DMS53 (cell line): ENCODE measurements at regions not wholly inside any gene's neighbourhood (a gene's known extent, or its start where the extent isn't known, plus 50 kb on each side); places are given as distances from the start of the nearest gene placed in this dataset.
A peak's percentile ranks its signal among the peaks of the same experiment; 100 is the strongest.

Experiments used
- DNase-seq: peaks from one replicate; lab custom pipeline; 2025; lab: John Stamatoyannopoulos, UW

DNA sequence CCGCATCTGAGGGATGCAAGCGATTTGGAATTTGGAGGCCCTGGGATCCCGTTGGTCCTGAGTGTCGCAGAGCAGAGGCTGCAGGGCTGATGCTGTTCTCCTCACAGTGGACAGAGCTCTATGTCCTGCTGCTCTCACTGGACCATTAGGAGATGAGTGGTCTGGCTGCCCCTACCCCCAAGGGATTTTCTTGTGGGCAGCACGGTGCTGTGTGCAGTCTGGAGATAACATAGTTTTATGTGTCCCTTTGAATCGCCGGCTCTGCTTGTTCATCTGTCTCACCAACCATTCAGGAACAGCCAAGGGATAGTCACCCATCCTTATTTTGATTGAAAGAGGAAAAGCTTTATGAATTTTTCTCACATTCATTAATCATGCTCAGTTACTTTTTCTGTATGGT is 49.9 kb downstream of the CHRM3 start:
- DNase-seq, result no peak

DNA sequence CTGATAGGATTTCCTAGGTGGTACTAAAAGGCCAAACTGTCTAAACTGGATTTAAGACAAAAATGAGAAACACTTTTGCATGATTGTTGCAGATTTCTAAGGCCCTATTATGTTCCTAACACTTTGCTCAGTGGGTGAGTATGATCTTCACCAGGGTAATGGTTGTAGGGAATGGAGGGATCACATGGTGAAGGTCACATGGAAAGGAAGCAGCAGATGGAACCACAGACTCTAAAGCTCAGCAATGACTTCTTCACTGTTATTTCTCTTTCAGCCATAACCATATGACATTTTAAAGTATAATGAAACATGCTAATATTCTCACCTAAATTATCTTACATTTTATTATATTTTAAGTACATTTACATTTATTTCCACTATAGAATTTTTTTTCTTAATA is 51.5 kb downstream of the CHRM3 start:
- no peak for DNase-seq

DNA sequence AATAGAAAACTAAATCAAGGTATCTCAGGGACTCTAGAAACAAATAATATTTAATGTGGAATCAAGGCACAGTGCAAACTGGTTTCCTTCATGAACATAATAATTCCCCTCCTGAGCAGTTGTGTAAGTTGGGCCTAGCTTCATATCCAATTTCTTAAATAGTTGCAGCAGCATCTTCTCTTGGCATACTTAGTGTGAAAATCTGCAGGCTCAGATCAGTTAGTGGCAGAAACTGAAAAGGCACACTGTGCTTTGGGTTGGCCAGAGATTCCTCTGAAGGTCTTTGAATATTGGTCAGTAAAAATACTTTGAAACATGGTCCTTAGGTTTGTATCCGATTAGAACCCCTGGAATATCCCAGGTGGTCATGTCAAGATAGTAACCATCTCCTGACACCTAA is 52.5 kb downstream of the CHRM3 start:
- DNase-seq, result no peak

DNA sequence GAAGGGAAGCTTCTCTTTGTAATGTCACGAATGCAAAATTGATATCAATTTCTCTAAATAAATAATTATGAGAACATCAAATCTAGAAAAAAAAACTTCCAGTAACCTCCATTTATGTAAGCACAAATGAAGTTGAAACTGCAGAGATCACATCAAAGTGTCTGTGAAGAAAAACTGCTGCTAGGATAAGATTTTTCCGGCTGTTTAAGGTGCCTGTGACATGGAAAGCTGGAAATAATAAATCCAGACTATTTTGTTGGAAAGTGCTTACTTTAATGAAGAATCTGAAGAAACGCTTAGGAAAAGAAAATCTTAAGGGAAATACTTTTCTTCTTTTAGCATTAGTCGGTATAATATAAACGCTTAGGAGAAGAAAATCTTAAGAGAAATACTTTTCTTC is 57.0 kb downstream of the CHRM3 start:
- DNase-seq, result no peak

DNA sequence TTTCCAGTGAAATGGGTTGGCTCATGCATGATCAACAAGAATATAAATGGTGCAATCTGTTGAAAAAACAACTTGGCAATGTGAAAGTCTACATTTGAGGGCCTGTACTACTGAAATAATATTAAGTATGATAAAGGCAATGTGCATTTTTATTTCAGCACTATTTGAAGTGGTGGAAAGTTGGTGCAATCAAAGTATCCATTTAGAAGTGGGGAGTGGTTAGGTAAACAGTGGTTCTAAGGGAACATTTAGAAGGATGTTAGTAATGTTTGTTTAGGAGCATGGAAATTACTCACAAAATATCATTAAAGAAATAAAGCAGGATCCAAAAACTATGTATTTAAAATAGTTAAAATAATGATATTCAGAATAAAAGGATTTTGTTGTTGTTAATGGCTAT is 60.2 kb downstream of the CHRM3 start:
- no peak for DNase-seq

DNA sequence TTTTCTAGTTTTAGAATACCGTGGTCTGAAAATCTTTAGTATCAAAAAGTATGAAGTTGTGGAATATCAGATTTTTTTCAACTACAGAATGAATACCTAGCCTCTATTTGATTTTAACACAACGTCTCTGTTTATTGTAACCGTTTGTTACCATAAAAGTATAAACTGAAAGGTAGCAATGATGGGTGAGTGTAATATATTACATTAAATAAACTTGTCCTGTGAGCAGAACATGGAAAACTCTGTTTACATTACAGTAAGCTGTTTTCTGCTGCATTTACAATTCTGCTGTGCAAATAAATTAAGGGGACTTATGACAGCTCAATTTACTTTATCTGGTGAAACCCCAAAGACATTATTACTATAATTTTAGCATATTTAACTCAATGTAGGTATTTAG is 62.5 kb downstream of the CHRM3 start:
- peak; percentile 6 for DNase-seq

DNA sequence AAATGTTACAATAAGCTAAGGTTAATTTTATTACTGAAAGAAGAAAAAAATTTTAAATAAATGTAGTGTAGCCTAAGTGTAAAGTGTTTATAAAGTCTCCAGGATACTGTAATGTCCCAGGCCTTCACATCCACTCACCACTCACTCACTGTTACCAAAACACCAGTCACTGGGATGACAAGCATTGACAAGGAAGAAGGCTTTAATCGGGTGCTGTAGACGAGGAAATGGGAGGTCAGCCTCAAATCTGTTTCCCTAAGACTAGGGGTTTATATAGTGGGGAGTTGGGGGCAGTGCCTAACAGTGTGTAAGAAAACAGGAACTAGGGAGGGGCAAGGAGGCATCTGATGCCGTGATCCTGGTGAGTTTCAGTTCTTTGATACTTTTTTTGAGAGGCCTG is 69.4 kb downstream of the CHRM3 start:
- DNase-seq, result no peak

DNA sequence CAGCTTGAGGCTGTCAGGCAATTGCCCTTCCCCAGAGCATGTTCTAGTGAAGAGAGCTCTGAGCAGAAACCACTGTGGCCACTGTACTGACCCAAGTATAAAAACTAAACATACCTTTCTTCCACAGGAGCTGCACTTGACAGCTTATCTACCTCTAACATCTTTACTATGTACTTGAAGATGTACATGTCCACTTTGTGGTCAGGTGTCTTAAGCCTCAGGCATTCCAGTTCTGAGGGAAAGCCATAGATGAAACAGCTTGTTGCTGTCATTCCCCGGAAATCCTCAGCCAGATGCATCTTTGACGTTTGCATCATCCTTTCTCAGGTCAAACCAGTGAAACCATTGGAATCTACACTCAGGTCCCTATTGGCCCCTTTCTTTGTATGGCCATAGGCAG is 70.4 kb downstream of the CHRM3 start:
- no peak for DNase-seq

DNA sequence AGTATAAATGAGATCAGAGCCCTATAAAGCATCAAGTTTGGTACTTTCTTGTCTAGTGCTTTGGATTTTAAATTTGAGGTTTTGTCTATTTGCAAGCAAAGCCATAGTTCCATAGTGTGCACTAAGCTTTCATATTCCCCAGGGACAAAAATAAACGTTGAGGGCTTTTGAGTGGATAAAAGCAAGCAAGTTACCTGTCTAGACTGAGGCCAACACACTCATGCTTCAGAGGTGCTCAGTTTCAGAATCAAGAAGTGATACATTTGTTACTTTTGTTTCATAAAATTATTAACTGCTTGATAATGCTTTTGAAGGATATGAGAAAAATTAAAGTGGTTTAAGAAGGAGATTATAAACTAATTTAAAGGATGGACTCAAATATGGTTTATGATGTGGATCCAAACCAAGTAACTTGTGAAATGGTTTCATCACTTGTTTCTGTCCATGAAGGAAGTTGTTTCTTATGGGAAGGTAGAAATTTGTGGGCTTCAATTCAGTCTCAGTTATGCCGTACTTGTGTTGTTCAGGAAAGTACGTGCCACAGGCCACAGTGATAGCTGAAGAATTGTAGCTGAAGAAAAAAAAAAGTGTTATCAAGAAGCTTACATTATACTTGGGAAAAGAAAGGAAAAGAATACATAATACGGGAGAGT is 71.2 kb downstream of the CHRM3 start:
- no peak for DNase-seq

DNA sequence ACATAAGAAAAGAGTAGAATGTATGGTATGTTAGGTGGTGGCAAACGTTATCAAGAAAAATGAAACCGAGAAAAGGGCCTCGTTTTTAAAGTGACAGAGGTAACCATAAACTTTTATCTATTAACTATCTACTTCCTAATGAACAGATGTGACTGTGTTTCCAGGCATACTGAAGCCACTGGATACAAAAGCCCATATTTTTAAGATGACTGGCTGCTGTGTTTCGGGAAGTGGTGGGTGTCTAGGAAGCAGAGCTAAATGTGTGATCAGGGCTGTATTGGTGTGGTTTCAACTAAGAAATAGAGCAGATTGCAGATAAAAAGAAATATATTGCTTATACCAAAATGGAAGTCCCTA is 71.8 kb downstream of the CHRM3 start:
- DNase-seq, result no peak

DNA sequence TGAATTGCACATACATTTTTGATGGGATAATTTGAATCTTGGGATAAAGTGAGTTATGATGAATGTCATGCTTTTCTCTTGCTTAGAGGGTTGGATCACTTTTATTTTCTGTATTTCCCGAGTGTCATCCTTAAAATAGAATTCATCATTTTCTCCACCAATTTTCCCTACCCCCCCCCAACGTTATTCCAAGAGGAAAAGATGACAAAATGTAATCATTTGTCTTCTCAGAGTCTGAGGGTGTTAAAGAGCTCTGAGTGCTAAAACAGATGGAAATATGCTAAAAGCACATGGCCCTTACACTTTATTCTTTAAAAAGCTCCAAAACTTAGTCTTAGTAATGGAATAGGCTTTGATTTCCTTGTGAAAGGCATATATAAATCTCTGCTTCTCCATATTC is 81.4 kb downstream of the CHRM3 start:
- DNase-seq, result no peak

DNA sequence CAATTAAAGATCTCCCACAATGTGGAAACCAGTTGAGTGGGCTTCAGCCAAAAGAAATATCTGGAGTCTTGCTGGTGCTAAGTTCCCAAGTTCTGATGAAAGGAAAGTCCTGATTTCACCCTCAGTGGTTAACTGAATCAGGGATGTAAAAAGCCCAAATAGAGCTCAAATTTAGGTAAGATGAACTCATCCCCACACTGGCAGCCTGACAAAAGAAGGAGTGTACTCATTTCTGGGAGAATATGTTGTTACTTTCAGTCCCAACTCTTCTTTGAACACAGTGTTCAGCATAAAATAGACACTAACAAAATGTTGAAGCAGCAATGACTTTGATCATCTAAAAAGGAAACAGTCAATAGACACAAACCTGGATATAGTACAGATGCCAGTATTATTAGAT is 91.7 kb downstream of the CHRM3 start:
- DNase-seq, result no peak

DNA sequence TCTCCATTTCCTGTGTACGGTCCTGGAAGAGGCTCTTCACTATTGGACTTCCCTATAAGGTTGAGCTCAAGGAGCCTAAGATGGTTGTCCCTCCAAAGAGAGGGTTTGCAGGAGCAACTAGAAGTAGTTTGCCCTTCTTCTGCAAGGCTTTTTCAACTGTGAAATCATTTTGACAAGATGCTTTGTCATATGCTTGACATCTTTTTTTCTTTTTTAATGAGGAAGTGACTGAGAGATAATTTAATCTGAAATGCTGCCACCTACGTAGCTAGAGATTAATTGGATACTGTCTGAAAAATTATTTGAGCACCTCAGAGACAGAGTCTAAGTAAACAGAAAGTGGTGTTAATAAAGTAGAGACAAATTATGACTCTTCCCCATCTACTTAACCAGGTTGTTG is 97.0 kb downstream of the CHRM3 start:
- no peak for DNase-seq

DNA sequence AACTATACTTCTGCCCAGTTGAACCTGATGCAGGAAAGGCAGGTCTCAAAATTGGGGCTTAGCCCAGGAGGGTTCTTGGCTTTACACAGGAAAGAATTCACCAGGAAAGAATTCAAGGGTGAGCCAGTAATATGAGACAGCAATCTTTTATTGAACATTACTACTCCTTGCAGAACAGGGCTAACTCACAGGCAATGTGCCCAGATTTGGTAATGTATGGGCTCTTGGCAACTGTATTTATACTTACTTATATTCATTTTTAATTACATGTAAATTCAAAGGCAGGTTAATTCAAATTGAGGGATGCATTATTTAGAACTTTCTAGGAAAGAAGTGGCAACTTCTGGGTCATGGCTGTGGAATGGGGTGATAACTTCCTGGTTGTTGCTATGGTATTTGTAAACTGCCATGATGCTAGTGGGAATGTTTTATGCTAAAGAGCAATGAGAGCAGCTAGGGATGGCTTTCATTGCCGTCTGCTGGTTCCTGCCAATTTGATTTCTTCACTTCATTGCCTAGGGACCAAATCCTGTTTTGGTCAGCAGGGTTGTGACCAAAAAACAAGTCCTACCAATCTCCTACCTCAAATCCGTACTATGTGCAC is 107.5 kb downstream of the CHRM3 start:
- DNase-seq, result no peak

DNA sequence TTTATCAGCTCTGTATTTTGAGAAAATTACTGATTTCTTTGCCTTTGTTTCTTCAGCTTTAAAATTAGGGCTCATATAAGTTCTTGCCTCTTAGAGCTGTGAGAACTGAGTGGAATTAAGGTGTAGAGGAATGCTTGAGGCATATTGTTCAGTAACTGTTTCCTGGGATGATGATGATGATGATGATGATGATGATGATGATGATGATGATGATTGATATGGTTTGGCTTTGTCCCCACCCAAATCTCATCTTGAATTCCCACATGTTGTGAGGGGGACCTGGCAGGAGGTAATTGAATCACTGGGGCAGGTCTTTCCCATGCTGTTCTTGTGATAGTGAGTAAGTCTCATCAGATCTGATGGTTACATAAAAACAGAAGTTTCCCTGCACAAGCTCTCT is 118.7 kb downstream of the CHRM3 start:
- DNase-seq, result no peak

DNA sequence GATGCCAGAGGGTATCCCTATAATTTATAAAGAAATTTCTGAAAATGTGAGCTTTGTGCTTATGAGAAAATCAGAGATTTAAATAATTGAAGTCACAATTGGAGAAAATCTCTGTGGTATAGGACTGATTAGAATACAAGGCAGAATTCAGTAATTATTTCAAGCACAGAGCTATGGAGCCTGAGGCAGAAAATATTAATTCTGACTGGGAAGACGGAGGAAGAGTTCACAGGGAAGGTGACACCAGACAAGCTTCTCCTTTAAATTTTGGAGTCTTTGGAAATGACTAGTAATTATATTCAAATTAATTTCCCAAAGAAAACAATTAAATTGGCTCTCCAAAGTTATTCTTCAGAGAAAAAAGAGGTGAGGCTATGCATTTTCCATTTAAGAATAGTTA is 121.5 kb downstream of the CHRM3 start:
- no peak for DNase-seq

DNA sequence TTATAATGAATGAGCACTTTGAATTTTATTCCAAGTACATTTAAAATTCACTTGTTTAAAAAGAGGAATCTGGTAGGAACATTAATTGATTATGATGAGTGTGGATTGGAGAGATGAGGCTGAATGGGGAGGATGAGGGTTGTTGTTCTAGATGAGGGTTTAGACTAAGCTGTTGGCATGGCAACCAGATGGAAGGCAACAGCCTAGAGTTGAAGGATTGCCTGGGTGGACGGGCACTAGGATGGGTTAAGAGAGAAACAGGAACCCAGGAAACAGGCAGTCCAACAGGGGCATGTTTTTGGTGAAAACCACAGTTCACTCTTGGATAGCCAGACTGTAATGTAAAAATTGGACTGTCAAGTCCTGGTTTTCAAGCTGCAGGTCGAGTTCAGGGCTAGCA is 125.5 kb downstream of the CHRM3 start:
- DNase-seq, result peak; percentile 32

DNA sequence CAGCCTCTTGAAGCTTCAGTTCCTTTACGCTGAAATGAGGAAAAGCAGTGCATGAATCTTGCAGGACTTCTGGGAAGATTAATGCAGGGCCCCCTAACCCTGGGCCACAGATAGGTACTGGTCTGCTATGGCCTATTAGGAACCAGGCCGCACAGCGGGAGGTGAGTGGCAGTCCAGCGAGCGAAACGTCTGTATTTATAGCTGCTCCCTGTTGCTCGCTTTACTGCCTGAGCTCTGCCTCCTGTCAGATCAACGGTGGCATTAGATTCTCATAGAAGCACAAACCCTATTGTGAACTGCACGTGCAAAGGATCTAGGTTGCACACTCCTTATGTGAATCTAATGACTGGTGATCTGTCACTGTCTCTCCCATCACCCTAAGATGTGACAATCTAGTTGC is 130.2 kb downstream of the CHRM3 start:
- DNase-seq, result no peak

DNA sequence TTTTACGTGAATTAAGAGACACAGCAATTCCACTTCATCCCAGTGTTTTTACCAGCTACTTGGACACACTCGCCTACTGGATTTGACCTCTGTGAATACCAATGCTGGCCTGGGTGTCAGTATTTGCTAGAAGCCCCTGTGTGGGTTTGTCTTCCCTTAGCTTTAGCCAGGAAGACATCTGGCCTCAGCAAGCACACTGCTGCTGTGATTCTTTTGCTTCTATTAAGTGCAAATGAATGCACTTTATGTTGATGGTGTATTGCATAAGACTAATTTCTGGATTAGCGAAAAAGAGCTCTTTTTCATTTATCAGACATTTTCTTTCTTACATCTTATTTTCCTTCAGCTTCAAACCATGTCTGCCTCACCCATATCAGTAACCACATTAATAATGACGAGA is 140.0 kb downstream of the CHRM3 start:
- DNase-seq, result no peak

DNA sequence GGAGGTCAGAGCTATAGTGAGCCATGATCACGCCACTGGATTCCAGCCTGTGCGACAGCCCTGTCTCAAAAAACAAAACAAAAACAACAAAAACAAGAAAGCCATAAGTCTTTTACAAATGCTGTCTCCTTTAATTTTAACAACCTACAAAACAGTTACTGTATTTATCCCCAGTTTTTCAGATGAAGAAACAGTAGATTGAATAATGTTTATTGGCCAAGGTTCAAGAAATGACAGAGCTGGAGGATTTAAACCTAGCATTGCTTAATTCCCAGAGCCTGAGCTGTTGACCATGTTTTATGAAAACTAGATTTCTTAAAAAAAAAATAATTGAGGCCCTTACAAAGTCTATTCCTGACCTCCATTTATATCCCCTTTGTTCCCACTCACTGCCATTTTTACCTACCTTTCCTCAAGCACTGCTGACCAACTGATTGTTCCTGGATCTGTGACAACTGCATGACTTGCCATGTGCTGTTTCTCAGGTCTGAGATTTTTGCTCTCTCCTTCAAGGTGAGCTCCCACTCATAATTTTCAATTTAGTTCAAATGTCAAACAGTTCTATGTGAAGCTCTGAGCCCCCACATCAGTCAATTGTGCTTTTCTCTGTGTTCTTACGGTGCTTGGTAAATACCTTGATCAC is 140.8 kb downstream of the CHRM3 start:
- DNase-seq, result no peak

DNA sequence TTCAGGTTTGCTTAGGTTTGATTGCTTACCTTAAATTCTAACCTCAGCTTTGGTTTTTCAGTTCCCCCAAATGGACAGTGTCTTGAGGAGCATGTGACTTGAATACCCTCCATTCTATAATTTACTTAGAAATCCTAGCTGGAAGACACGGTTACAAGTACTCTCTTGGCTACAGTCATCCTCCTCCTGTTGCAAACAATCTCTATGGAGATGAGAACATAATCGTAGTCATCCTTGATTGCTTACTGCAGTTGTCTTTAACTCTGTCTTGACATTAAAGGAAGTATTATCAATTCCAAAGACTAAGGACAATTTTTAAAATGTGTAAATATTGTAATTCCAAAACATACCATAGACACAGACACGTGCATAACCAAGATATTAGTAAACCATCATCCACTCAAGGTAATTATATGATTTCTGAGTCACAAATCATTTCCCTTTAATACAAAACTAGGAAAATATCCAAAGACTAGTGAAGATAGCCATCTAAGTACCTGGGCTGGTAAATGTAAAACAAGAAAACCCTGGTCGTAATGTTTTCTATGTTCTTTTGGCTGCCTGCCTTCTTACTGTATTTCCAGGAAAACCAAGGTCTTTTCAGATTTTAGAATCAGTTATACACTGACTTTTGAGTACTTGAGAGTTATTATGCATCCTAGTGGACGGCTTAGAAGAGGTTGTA is 149.9 kb downstream of the CHRM3 start:
- DNase-seq, result no peak

DNA sequence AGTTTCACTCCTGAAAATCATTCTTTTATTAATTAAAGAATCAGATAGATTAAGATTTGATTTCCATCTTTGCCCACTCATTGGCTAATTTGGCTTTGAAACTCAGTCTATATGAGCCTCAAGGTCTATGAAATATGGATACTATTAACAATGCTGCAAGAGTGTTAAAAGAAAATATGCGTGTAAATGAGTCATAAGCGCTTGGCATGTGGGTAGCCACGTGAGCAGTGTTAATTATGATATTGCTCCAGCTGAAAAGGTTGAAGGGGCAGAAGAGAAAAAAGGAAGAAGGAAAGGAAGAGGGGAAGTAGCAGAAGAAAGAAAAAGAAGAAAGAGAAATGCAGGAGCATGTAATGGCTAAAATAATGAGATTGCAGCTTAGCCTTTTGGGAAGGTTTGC is 151.4 kb downstream of the CHRM3 start:
- no peak for DNase-seq

DNA sequence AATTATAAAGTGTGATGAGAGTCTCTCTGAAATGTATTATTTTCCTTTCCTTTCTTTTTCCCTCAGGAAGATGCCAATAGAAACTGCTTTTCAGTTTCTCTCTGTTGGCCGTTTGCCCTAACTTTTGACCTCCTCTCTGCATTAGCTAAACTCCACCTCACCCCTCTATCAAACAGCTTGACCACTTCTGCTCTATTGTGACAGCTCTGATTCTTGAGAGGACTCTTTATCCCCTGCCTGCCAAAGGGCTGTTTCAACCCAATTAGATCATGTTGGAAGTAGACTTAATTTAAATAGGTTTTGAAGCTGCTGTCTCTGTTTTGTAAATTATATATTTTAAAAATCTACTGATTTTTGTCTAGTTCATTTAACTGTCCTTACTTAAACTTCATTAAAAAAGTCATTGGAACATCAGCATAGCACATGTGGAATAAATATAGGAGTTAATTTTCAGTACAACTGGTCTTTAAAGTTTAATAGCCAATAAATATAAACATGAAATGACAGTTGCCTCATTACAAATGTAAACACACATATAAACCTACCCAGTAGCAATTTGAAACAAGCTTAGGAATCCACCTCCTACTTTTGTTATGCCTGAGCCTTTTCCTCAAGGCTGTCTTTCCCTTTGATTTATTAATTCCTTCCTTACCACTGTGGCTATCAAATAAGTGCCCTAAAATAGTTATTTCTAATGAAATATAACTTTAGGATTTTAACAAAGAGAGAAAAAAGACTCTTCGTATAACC is 152.0 kb downstream of the CHRM3 start:
- no peak for DNase-seq
